ENCODE measurements at regions not wholly inside any gene's neighbourhood (a gene's known extent, or its start where the extent isn't known, plus 50 kb on each side); places are given as distances from the start of the nearest gene placed in this dataset.

- Histone ChIP-seq H3K27ac (ENCODE audit: insufficient read depth, low read depth, low read length) (no peak overlapping the region), H3K4me1 (ENCODE audit: control insufficient read depth, extremely low read depth, insufficient read depth, low read length) (no peaks in the 10 kb centered on the region), H3K4me2 (ENCODE audit: insufficient read depth, low read length) (no peak overlapping the region), H2AFZ (ENCODE audit: low read depth, low read length) (no peak overlapping the region), H3K9ac (replicated peaks; ENCODE audit: extremely low read depth, insufficient read depth, low read length) (no peak overlapping the region), H3K9me3 (replicated peaks; ENCODE audit: control insufficient read depth, insufficient read depth, low read length) (peaks cover 2% of the 10 kb centered on the region), H4K20me1 (replicated peaks; ENCODE audit: control insufficient read depth, extremely low read depth, insufficient read depth, low read length) (no peaks in the 10 kb centered on the region), H3K79me2 (ENCODE audit: control insufficient read depth, insufficient read depth, low read length) (no peaks in the 10 kb centered on the region), H3K9me1 (replicated peaks; ENCODE audit: control insufficient read depth, extremely low read depth, insufficient read depth, low read length) (no peaks in the 10 kb centered on the region), H3K27me3 (ENCODE audit: control insufficient read depth in 2 of 2, insufficient read depth in 2 of 2, low read length in 2 of 2) (no peaks in the 10 kb centered on the region), H3K4me3 (replicated peaks in 1 of 3; ENCODE audit: insufficient read depth in 1 of 3, low read depth in 1 of 3, low read length in 3 of 3) (no peak overlapping the region), H3K36me3 (ENCODE audit: control insufficient read depth in 2 of 2, extremely low read depth in 1 of 2, insufficient read depth in 2 of 2, low read length in 2 of 2) (no peaks in the 10 kb centered on the region)
- intact Hi-C loops (cut with micrococcal nuclease) (no loop called here), dilution Hi-C loops (cut with MboI; ENCODE audit: extremely low pct_ligation_motif_present, low sequenced_read_pairs) (no loop called here)
- DNase-seq (ENCODE audit: low read depth, low spot score) (no peak), FAIRE-seq (no peak)
- TF ChIP-seq JUN (IDR thresholded peaks at IDR 0.05; ENCODE audit: borderline replicate concordance, insufficient read depth, insufficient read length, low read depth): no peak
- no peak for TF ChIP-seq GATA2 (IDR thresholded peaks at IDR 0.05; ENCODE audit: insufficient read depth, insufficient read length, low read depth, low read length)
- TF ChIP-seq MAX (IDR thresholded peaks at IDR 0.05; ENCODE audit: insufficient read depth, insufficient read length): no peak
- no peak for TF ChIP-seq POLR2AphosphoS5 (IDR thresholded peaks at IDR 0.05; ENCODE audit: insufficient read depth, low read depth, low read length)
- TF ChIP-seq MYC (IDR thresholded peaks at IDR 0.05; ENCODE audit: low read depth, low read length): no peak
- TF ChIP-seq POLR2A (IDR thresholded peaks at IDR 0.05; ENCODE audit: low read depth, low read length): no peak
- BruUV-seq (replicated peaks): no TSS peak
- POLR2A ChIA-PET: no interaction called here
- CTCF ChIA-PET: no interaction called here
These were observed 1569.4 kb upstream of the PRR20A start for GRCh38 chr13:55571237-55571867.

- H3K4me1 ChIP-seq (ENCODE audit: control insufficient read depth, extremely low read depth, insufficient read depth, low read length): no peaks in the 10 kb centered on the region
- BruUV-seq (replicated peaks): no TSS peak
- dilution Hi-C loops (cut with MboI; ENCODE audit: extremely low pct_ligation_motif_present, low sequenced_read_pairs) (no loop called here), intact Hi-C loops (cut with micrococcal nuclease) (no loop called here)
- no peaks in the 10 kb centered on the region for H3K36me3 ChIP-seq (ENCODE audit: control insufficient read depth in 2 of 2, extremely low read depth in 1 of 2, insufficient read depth in 2 of 2, low read length in 2 of 2)
- no peaks in the 10 kb centered on the region for H3K9me1 ChIP-seq (replicated peaks; ENCODE audit: control insufficient read depth, extremely low read depth, insufficient read depth, low read length)
- H3K27ac ChIP-seq (ENCODE audit: insufficient read depth, low read depth, low read length): no peak overlapping the region
- DNase-seq (ENCODE audit: low read depth, low spot score) (no peak), FAIRE-seq (no peak)
- no peaks in the 10 kb centered on the region for H4K20me1 ChIP-seq (replicated peaks; ENCODE audit: control insufficient read depth, extremely low read depth, insufficient read depth, low read length)
- H3K4me2 ChIP-seq (ENCODE audit: insufficient read depth, low read length): no peak overlapping the region
- ChIA-PET CTCF (no interaction called here), POLR2A (no interaction called here)
- H3K4me3 ChIP-seq (replicated peaks in 1 of 3; ENCODE audit: insufficient read depth in 1 of 3, low read depth in 1 of 3, low read length in 3 of 3): no peak overlapping the region
- no peak overlapping the region for H2AFZ ChIP-seq (ENCODE audit: low read depth, low read length)
- H3K9me3 ChIP-seq (replicated peaks; ENCODE audit: control insufficient read depth, insufficient read depth, low read length): no peaks in the 10 kb centered on the region
- no peak overlapping the region for H3K9ac ChIP-seq (replicated peaks; ENCODE audit: extremely low read depth, insufficient read depth, low read length)
- no peaks in the 10 kb centered on the region for H3K79me2 ChIP-seq (ENCODE audit: control insufficient read depth, insufficient read depth, low read length)
- no peaks in the 10 kb centered on the region for H3K27me3 ChIP-seq (ENCODE audit: control insufficient read depth in 2 of 2, insufficient read depth in 2 of 2, low read length in 2 of 2)
- no peak for TF ChIP-seq CTCF (IDR thresholded peaks at IDR 0.05; ENCODE audit: extremely low read depth in 1 of 2, insufficient read depth in 1 of 2, low read depth in 1 of 2, low read length in 2 of 2)
- no peak for TF ChIP-seq MAX (IDR thresholded peaks at IDR 0.05; ENCODE audit: insufficient read depth, insufficient read length)
- TF ChIP-seq GATA2 (IDR thresholded peaks at IDR 0.05; ENCODE audit: insufficient read depth, insufficient read length, low read depth, low read length): no peak
- TF ChIP-seq POLR2A (IDR thresholded peaks at IDR 0.05; ENCODE audit: low read depth, low read length): no peak
- no peak for TF ChIP-seq EZH2 (IDR thresholded peaks at IDR 0.05; ENCODE audit: borderline replicate concordance, low read depth, low read length, severe bottlenecking)
- no peak for TF ChIP-seq POLR2AphosphoS5 (IDR thresholded peaks at IDR 0.05; ENCODE audit: insufficient read depth, low read depth, low read length)
- TF ChIP-seq FOS (IDR thresholded peaks at IDR 0.05; ENCODE audit: borderline replicate concordance, insufficient read depth, low read length): no peak
These were observed 1568.3 kb upstream of the PRR20A start for GRCh38 chr13:55572408-55572807.
